ENCODE measurements at regions not wholly inside any gene's neighbourhood (a gene's known extent, or its start where the extent isn't known, plus 50 kb on each side); places are given as distances from the start of the nearest gene placed in this dataset.
"Not testable (repeated sequence)": the region's sequence is repeated elsewhere in the genome, so short reads cannot be mapped to it uniquely, and the experiment has no call there.

DNA sequence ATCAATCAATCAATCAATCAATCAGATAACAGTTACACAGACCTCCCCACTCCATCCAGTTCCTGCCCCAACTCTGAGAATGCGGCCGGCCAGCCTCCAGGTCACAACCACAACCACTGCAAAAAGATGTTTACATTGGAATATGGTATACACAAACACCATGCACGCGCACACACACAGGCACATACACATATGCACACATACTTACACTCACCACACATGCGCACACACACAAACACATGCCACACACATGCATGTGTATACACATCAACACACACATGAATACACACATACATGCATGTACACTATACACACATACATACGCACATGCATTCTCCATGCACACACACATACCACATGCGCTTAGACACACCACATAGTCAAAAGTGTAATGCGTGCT, 131.1 kb downstream of the PXDC1 start:
- DNase-seq (ENCODE audit: low read depth in 4 of 4, low spot score in 3 of 4): no peak

- DNase-seq (ENCODE audit: low read depth in 4 of 4, low spot score in 3 of 4): no peak
Measured at GRCh38 chr6:3619800-3620199, 131.7 kb downstream of the PXDC1 start.

DNA sequence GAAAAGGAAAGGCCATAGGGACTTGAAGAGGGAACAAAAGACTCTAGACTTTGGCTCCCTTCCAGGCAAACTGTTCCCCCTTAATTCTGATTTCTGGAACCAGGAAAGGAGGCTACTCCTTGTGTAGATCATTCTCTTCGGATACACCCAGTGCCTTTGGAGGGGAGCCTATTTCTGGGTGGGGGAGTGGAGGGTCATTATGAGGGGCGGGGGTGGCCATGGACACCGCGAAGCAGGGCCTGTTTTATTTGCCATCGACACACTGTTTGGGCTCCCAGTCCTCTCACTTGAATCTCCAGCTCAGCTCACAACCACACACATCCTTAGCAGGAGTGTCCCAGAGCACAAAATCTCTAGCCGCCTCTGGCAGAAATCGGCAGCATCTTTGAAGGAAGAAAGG, 132.3 kb downstream of the PXDC1 start:
- no peak for DNase-seq (ENCODE audit: low read depth in 4 of 4, low spot score in 3 of 4)

DNA sequence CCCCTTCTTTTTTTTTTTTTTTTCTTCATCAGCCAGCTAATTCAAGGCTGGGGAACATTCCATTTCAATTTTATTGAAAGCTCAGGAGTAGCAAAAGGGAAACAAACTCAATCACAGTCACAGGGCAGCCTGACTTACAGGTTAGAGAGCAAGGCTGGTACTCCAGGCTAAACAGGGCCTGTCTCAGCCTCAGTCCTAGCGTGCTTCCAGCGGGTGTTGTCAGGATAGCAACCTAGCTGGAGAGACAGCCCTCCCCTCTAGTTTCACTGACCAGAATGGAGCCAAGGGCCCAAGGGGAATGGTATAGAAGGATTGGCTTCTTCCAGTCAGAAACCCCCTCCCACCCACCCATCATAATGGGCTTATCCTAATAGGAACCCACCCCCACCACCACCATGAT, 132.9 kb downstream of the PXDC1 start:
- no peak for DNase-seq (ENCODE audit: low read depth in 4 of 4, low spot score in 3 of 4)

GRCh38 chr6:3617681-3618311, 133.7 kb downstream of the PXDC1 start:
- DNase-seq (ENCODE audit: low read depth in 4 of 4, low spot score in 3 of 4): no peak

DNA sequence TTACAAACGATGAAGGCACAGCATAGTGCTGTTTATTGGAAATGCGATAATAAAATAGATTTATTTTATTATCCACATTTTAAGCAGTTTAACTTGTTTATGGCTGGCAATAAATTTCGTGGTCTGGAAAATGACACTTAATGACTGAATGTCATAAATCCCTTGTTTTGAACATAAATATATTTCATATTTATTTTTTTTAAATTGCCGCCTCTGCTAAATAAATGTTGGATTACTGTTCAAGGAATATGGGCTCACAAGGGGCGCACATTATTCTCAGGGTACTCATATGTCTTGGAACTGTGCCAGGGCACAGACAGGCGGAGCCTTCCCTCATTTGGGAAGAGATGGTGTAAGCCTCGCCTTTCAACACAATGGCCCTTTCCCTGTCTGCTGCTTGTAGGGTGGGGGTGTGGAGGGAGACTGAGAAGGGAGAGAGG, 134.3 kb downstream of the PXDC1 start:
- no peak for DNase-seq (ENCODE audit: low read depth in 4 of 4, low spot score in 3 of 4)

- no peak for DNase-seq (ENCODE audit: low read depth in 4 of 4, low spot score in 3 of 4)
Measured at GRCh38 chr6:3616565-3617176, 134.8 kb downstream of the PXDC1 start.

DNA sequence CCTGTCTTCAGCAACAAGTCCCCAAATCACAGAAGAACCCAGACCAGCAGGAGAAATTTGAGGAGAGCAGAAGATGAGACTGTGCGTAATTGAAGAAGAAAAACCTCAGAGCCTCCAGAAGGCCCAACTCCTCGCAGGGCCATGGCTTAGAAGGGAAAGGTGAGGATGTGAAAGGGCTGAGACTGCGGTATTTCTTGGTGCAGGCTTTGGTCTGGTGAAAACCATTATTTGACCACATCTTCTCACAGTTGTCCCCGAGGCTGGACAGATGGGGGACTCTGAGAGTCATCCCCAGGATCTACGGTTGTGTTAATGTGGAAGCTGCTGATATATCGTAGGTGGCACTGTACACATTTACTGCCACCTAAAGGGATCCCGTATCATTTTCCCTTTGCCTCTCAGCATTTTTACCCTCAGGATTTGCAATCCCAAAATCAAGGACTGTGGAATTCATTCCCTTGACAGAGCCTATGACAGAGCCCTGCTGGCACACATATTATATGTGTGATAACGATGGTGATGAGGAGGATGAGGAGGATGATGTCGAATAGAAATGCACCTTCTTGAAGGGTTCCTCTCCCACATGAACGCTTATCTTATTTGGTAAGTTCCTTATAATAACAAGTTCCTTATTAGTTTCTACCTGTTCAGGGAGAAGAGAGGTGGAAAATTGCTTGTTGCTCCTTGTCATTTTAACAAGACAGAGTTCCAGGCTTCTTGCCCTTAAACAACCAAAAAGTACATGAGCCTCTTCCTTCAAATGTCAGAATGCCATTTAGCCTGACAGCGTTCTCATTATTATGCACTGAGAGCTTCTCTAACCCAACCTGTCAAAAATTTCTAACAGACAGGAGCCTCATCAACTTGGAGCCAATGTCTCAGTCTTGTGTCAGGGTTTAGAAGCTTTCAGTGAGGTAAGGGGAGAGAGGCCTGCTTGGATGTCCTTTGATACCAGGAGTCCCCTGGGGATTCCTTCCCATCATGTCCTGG, 135.8 kb downstream of the PXDC1 start:
- no peak for DNase-seq (ENCODE audit: low read depth in 4 of 4, low spot score in 3 of 4)

GRCh38 chr6:3614918-3615317, 136.6 kb downstream of the PXDC1 start:
- DNase-seq (ENCODE audit: low read depth in 4 of 4, low spot score in 3 of 4): no peak

- not testable (repeated sequence) for DNase-seq (ENCODE audit: low read depth in 4 of 4, low spot score in 3 of 4)
Measured at GRCh38 chr6:3613565-3613964, 137.9 kb downstream of the PXDC1 start.

- no peak for DNase-seq (ENCODE audit: low read depth in 4 of 4, low spot score in 3 of 4)
Measured at GRCh38 chr6:3612341-3613041, 139.0 kb downstream of the PXDC1 start.

DNA sequence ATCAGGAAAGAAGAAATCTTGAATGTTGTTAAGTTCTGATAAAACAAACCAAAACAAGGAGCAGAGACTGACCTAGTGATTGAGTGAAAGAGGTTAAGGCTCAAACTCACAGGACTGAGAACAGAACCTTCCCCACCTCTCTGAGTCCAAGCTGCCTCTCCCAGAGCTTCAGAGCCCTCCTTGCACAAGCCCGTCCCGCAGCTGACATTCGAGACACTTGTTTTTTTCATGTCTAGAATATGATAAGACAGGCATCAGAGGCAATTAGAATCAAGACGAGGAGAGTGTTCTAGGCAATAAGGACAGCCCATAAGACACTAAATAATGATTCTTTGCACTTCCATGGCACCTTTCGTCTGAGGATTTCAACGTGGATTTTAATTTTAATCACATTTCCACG, 140.6 kb downstream of the PXDC1 start:
- no peak for DNase-seq (ENCODE audit: low read depth in 4 of 4, low spot score in 3 of 4)

DNA sequence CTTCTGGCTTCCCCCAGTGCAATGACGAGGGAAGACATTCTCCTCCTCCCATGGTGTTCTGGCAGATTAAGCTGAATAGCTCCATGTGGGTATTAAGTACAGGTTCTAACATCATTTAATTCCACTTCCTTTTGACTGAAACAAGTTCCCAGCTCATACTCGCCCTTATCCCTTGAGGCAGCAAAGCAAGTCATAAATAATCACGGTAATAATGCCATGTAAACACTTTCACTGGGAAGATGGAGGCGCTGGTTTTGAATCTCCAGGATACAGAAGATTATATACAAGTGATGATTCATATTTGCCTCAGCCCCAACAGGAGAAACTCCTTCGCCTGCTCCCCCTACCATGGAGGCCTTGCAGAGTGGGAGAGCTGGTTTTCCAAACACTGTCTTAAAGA, 141.3 kb downstream of the PXDC1 start:
- no peak for DNase-seq (ENCODE audit: low read depth in 4 of 4, low spot score in 3 of 4)

DNA sequence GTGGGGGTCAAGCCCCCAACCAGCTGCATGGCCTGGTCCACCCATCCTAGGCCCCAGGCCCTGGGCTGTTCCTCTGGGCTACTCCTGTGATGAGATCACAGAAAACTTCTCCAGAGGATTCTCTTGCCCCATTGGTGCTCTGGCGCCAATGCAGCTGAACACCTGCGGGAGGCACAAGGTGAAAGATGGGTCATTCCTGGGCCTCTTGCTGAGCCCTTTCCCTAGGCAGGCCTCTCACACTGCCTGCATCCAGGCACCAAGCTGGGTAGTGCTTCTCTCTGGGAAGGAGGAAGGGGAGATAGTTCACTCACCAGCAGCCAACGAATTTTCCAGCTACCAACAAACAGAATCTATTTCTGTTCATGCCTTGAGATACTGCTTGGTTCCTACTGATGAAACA, 142.1 kb downstream of the PXDC1 start:
- no peak for DNase-seq (ENCODE audit: low read depth in 4 of 4, low spot score in 3 of 4)

DNA sequence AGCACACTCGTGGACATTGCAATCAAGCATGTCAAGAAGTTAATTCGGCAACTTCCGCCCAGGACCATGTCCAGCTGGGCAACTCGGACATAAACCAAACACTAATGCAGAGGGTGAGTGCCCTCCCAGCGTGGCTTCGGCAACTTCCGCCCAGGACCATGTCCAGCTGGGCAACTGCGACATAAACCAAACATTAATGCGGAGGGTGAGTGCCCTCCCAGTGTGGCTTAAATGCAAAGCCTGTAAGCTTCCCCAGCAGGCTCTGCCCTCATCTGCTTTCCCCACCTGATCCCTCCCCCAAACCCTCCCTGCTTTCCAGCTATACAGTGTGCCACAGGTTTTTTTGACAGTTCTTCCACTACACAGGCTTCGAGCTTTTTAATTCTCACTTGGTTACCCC, 143.4 kb downstream of the PXDC1 start:
- no peak for DNase-seq (ENCODE audit: low read depth in 4 of 4, low spot score in 3 of 4)

DNA sequence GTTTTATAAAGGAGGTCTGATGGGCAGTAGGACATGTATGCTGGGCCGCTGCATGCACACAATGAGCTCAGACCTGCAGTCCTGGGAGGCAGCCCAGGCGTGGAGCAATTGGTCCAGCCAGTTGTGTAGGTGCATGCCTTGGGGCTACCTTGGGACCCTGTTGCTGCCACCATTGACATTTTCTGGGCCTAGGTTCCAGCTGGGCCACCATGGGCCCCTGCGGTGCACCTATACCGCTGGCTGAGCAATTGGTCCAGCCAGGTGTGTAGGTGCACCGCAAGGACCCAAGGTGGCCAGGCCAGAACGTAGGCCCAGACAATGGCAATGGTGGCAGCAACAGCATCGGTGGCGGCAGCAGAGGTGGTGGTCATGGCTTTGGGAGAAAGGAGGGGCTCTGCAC, 143.9 kb downstream of the PXDC1 start:
- no peak for DNase-seq (ENCODE audit: low read depth in 4 of 4, low spot score in 3 of 4)

GRCh38 chr6:3607171-3607570, 144.3 kb downstream of the PXDC1 start:
- no peak for DNase-seq (ENCODE audit: low read depth in 4 of 4, low spot score in 3 of 4)

GRCh38 chr6:3603340-3604130, 146.7 kb upstream of the SLC22A23 start:
- no peak for DNase-seq (ENCODE audit: low read depth in 4 of 4, low spot score in 3 of 4)

DNA sequence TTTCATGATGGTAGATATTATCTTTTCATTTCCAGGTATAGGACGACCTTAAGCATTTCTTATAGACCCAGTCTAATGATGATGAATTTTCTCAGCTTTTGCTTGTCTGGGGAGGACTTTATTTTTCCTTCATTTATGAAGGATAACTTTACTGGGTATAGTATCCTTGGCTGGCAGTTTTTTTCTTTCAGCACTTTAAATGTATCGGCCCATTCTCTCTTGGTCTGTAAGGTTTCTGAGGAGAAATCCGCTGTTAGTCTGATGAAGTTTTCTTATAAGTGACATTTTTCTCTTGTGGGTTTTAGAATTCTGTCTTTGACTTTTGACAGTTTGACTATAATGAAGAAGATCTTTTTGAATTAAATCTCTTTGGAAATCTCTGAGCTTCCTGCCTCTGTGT, 144.7 kb upstream of the SLC22A23 start:
- no peak for DNase-seq (ENCODE audit: low read depth in 4 of 4, low spot score in 3 of 4)

GRCh38 chr6:3597500-3598064, 140.7 kb upstream of the SLC22A23 start:
- DNase-seq (ENCODE audit: low read depth in 4 of 4, low spot score in 3 of 4): no peak
